Mesendoderm (in vitro differentiated cells): ENCODE measurements at regions not wholly inside any gene's neighbourhood (a gene's known extent, or its start where the extent isn't known, plus 50 kb on each side); places are given as distances from the start of the nearest gene placed in this dataset.
A peak's percentile ranks its signal among the peaks of the same experiment; 100 is the strongest.

ENCODE experiments used
- DNase-seq: peaks from one replicate; pipeline ENCODE4 v3.0.0; 2013
- H2AK5ac ChIP-seq: 2 replicates; pipeline ENCODE4 v1.6.1; 2013; ENCODE audit warnings: low read length, inconsistent platforms
- H2BK120ac ChIP-seq: 2 replicates; pipeline ENCODE4 v1.6.1; 2013; ENCODE audit warnings: low read depth, mild to moderate bottlenecking, low read length, moderate library complexity, mixed read lengths
- H2BK15ac ChIP-seq: replicated peaks from 2 replicates; pipeline ENCODE4 v1.6.1; 2013; ENCODE audit warnings: low read depth, mild to moderate bottlenecking, moderate library complexity
- H2BK5ac ChIP-seq: 2 replicates; pipeline ENCODE4 v1.6.1; 2013; ENCODE audit warnings: low read length, inconsistent platforms
- H3K18ac ChIP-seq: 2 replicates; pipeline ENCODE4 v1.6.1; 2013; ENCODE audit warnings: mild to moderate bottlenecking, low read length, mixed read lengths
- H3K23ac ChIP-seq: one replicate; pipeline ENCODE4 v1.6.1; 2013; ENCODE audit warnings: low read length
- H3K27ac ChIP-seq: 2 replicates; pipeline ENCODE4 v1.5.1; 2013; ENCODE audit warnings: low read depth, mild to moderate bottlenecking, inconsistent platforms, low read length, moderate library complexity
- H3K27me3 ChIP-seq: 2 replicates; pipeline ENCODE4 v1.6.1; 2013; ENCODE audit warnings: low read length, control low read depth, mild to moderate bottlenecking, inconsistent platforms; ENCODE audit not compliant: insufficient read depth, poor library complexity
- H3K36me3 ChIP-seq: 2 replicates; pipeline ENCODE4 v1.6.1; 2013; ENCODE audit warnings: low read length, inconsistent platforms; ENCODE audit not compliant: control insufficient read depth, insufficient read depth
- H3K4ac ChIP-seq: one replicate; pipeline ENCODE4 v1.6.1; 2013; ENCODE audit warnings: low read depth, mild to moderate bottlenecking, low read length, moderate library complexity
- H3K4me1 ChIP-seq: 2 replicates; pipeline ENCODE4 v1.6.1; 2013; ENCODE audit warnings: low read depth, low read length, inconsistent platforms; ENCODE audit not compliant: control insufficient read depth
- H3K4me2 ChIP-seq: 2 replicates; pipeline ENCODE4 v1.6.1; 2013; ENCODE audit warnings: low read length
- H3K4me3 ChIP-seq: 2 replicates; pipeline ENCODE4 v1.5.1; 2013; ENCODE audit warnings: mild to moderate bottlenecking, low read length
- H3K56ac ChIP-seq: one replicate; pipeline ENCODE4 v1.6.1; 2013; ENCODE audit warnings: low read length
- H3K79me1 ChIP-seq: 2 replicates; pipeline ENCODE4 v1.6.1; 2013; ENCODE audit warnings: low read length, inconsistent platforms
- H3K79me2 ChIP-seq: 2 replicates; pipeline ENCODE4 v1.6.1; 2013; ENCODE audit warnings: mild to moderate bottlenecking, low read length; ENCODE audit not compliant: control insufficient read depth, insufficient read depth
- H3K9ac ChIP-seq: 2 replicates; pipeline ENCODE4 v1.6.1; 2013; ENCODE audit warnings: low read length, inconsistent platforms
- H4K5ac ChIP-seq: one replicate; pipeline ENCODE4 v1.6.1; 2013; ENCODE audit warnings: low read length
- H4K8ac ChIP-seq: one replicate; pipeline ENCODE4 v1.6.1; 2013; ENCODE audit warnings: low read depth, mild to moderate bottlenecking, control low read depth, low read length, moderate library complexity
- WGBS: extraction: QIAGEN DNeasy Blood & Tissue Kit; methylation state at CpG from one replicate; pipeline ENCODE4 v1.1.7; 2013; ENCODE audit warnings: low lambda C conversion rate, missing lambda C conversion rate; ENCODE audit not compliant: insufficient coverage; ENCODE audit errors: extremely low coverage; 5-methylcytosine and 5-hydroxymethylcytosine counted together

DNA sequence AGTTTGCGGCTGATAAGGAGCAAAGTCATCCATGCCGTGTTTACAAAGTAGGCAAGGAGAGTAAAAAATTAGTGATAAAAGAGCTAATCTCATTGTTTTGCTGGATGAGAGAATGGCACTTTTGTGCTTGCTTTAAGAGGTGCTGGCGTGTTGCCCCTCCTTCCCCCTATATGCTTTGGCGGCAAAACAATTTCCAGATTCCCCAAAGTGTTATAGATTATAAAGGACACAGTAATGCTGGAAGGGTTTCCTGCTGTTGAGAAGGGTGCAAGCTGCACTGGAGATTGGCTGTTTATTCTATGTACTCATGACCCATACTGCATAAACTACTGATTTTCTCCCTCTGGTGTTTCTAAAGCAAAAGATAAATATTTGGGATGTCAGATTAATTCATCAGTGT lies 338.9 kb upstream of the MAP3K7 start:
- Histone ChIP-seq H3K56ac (no peak overlapping the region), H4K8ac (no peak overlapping the region), H3K23ac (no peak overlapping the region), H2BK120ac (no peak overlapping the region), H3K4ac (no peak overlapping the region), H3K9ac (no peak overlapping the region), H3K27me3 (no peaks in the 10 kb centered on the region), H3K18ac (no peak overlapping the region), H3K4me3 (no peak overlapping the region), H3K4me2 (no peak overlapping the region), H3K79me1 (no peaks in the 10 kb centered on the region), H2BK5ac (no peak overlapping the region), H3K4me1 (no peaks in the 10 kb centered on the region), H3K36me3 (no peaks in the 10 kb centered on the region), H2AK5ac (no peak overlapping the region), H3K79me2 (no peaks in the 10 kb centered on the region), H2BK15ac (no peak overlapping the region), H4K5ac (no peak overlapping the region), H3K27ac (no peak overlapping the region)
- WGBS = no CpG with 5 or more reads among the region's 4 CpGs
- DNase-seq = peak; percentile 8

DNA sequence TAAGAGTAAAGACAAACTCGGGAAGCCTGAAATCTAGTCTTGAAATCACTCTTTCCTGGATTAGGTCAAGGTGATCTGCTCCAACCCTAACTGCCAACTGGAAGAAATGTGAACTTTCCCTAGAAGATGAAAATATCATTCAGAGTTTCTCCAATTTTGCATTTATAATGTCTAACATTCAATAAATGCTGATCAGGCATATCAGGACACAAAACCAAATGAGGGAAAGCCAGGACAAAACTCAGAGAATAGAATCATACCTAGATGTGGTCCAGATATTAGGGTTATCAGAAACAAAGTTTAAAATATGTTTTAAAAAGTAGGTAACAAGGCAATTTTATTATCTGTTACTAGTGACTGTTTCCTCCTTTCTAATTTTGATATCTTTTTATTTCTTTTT lies 335.5 kb upstream of the MAP3K7 start:
- H3K4me1 ChIP-seq = no peaks in the 10 kb centered on the region
- H2BK15ac ChIP-seq = no peak overlapping the region
- no peak overlapping the region for H2BK5ac ChIP-seq
- no peaks in the 10 kb centered on the region for H3K79me2 ChIP-seq
- H3K4ac ChIP-seq = no peak overlapping the region
- DNase-seq = no peak
- no peak overlapping the region for H4K5ac ChIP-seq
- H3K23ac ChIP-seq = no peak overlapping the region
- no peaks in the 10 kb centered on the region for H3K79me1 ChIP-seq
- H2BK120ac ChIP-seq = no peak overlapping the region
- no peaks in the 10 kb centered on the region for H3K36me3 ChIP-seq
- H2AK5ac ChIP-seq = no peak overlapping the region
- H3K56ac ChIP-seq = no peak overlapping the region
- no peak overlapping the region for H3K4me3 ChIP-seq
- H3K27me3 ChIP-seq = no peaks in the 10 kb centered on the region
- no CpG with 5 or more reads among the region's 1 CpG for WGBS
- no peak overlapping the region for H3K4me2 ChIP-seq
- no peak overlapping the region for H3K18ac ChIP-seq
- H3K9ac ChIP-seq = no peak overlapping the region
- H3K27ac ChIP-seq = no peak overlapping the region
- H4K8ac ChIP-seq = no peak overlapping the region

GRCh38 chr6:90918361-90918760 lies 331.5 kb upstream of the MAP3K7 start:
- H3K27ac ChIP-seq = no peak overlapping the region
- no peak overlapping the region for H2BK15ac ChIP-seq
- H2BK120ac ChIP-seq = no peak overlapping the region
- no peak overlapping the region for H4K8ac ChIP-seq
- H2AK5ac ChIP-seq = no peak overlapping the region
- no peak overlapping the region for H3K4me2 ChIP-seq
- no peak overlapping the region for H3K9ac ChIP-seq
- H3K4me1 ChIP-seq = no peaks in the 10 kb centered on the region
- H3K79me2 ChIP-seq = no peaks in the 10 kb centered on the region
- H3K4ac ChIP-seq = no peak overlapping the region
- no peak overlapping the region for H3K18ac ChIP-seq
- DNase-seq = no peak
- H4K5ac ChIP-seq = no peak overlapping the region
- no peaks in the 10 kb centered on the region for H3K79me1 ChIP-seq
- H3K56ac ChIP-seq = no peak overlapping the region
- H2BK5ac ChIP-seq = no peak overlapping the region
- no peaks in the 10 kb centered on the region for H3K36me3 ChIP-seq
- H3K4me3 ChIP-seq = no peak overlapping the region
- no peaks in the 10 kb centered on the region for H3K27me3 ChIP-seq
- H3K23ac ChIP-seq = no peak overlapping the region

- Histone ChIP-seq H3K27me3 (no peaks in the 10 kb centered on the region), H3K4me2 (no peak overlapping the region), H4K5ac (no peak overlapping the region), H2BK120ac (no peak overlapping the region), H3K4me3 (no peak overlapping the region), H3K23ac (no peak overlapping the region), H3K27ac (no peak overlapping the region), H3K36me3 (no peaks in the 10 kb centered on the region), H3K79me2 (no peaks in the 10 kb centered on the region), H2BK5ac (no peak overlapping the region), H3K79me1 (no peaks in the 10 kb centered on the region), H3K4me1 (no peaks in the 10 kb centered on the region), H3K4ac (no peak overlapping the region), H4K8ac (no peak overlapping the region), H2AK5ac (no peak overlapping the region), H3K56ac (no peak overlapping the region), H3K9ac (no peak overlapping the region), H3K18ac (no peak overlapping the region), H2BK15ac (no peak overlapping the region)
- DNase-seq = no peak
Measured at GRCh38 chr6:90917376-90917775, 330.5 kb upstream of the MAP3K7 start.

- H4K8ac ChIP-seq = no peak overlapping the region
- H2BK120ac ChIP-seq = no peak overlapping the region
- no peak overlapping the region for H3K56ac ChIP-seq
- H3K79me1 ChIP-seq = no peaks in the 10 kb centered on the region
- no peak for DNase-seq
- no peak overlapping the region for H3K18ac ChIP-seq
- H3K9ac ChIP-seq = no peak overlapping the region
- H2AK5ac ChIP-seq = no peak overlapping the region
- no peak overlapping the region for H3K4ac ChIP-seq
- H3K4me3 ChIP-seq = no peak overlapping the region
- H3K23ac ChIP-seq = no peak overlapping the region
- H3K27me3 ChIP-seq = no peaks in the 10 kb centered on the region
- no peak overlapping the region for H3K4me2 ChIP-seq
- no peaks in the 10 kb centered on the region for H3K4me1 ChIP-seq
- H3K36me3 ChIP-seq = no peaks in the 10 kb centered on the region
- no peak overlapping the region for H3K27ac ChIP-seq
- H2BK15ac ChIP-seq = no peak overlapping the region
- WGBS = no CpG with 5 or more reads among the region's 1 CpG
- H3K79me2 ChIP-seq = no peaks in the 10 kb centered on the region
- H4K5ac ChIP-seq = no peak overlapping the region
- no peak overlapping the region for H2BK5ac ChIP-seq
Measured at GRCh38 chr6:90916968-90917367, 330.1 kb upstream of the MAP3K7 start.

DNA sequence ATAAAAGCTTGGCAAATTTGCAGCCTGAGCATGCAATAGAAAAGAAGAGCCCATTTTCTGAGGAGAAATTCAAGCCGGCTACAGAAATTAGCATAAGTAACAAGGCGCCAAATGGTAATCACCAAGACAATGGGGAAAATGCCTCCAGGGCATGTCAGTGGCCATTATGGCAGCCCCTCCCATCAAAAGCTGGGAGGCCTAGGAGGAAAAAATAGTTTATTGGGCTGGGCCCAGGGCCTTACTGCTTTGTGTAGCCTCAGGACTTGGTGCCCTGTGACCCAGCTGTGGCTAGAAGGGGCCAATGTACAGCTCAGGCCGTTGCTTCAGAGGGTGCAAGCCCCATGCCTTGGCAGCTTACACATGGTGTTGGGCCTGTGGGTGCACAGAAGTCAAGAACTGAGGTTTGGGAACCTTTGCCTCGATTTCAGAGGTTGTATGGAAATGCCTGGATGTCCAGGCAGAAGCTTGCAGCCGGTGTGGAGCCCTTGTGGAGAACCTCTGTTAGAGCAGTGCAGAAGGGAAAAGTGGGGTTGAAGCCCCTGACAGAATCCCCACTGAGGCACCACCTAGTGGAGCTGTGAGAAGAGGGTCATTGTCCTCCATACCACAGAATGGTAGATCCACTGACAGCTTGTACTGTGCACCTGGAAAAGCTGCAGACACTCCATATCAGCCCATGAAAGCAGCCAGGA lies 328.5 kb upstream of the MAP3K7 start:
- Histone ChIP-seq H3K27me3 (no peaks in the 10 kb centered on the region), H3K4ac (no peak overlapping the region), H3K23ac (no peak overlapping the region), H3K4me1 (no peaks in the 10 kb centered on the region), H3K4me3 (no peak overlapping the region), H3K4me2 (no peak overlapping the region), H2BK120ac (no peak overlapping the region), H2AK5ac (no peak overlapping the region), H3K79me2 (no peaks in the 10 kb centered on the region), H2BK5ac (no peak overlapping the region), H3K27ac (no peak overlapping the region), H4K8ac (no peak overlapping the region), H3K18ac (no peak overlapping the region), H3K79me1 (no peaks in the 10 kb centered on the region), H2BK15ac (no peak overlapping the region), H3K9ac (no peak overlapping the region), H3K56ac (no peak overlapping the region), H4K5ac (no peak overlapping the region), H3K36me3 (no peaks in the 10 kb centered on the region)
- DNase-seq = peak; percentile 43
- WGBS = no CpG with 5 or more reads among the region's 5 CpGs
